Thyroid gland (tissue), 4 donors: ENCODE measurements at regions not wholly inside any gene's neighbourhood (a gene's known extent, or its start where the extent isn't known, plus 50 kb on each side); places are given as distances from the start of the nearest gene placed in this dataset.
"Not testable (repeated sequence)": the region's sequence is repeated elsewhere in the genome, so short reads cannot be mapped to it uniquely, and the experiment has no call there.

Experiments used
- DNase-seq, 2 donors: peaks; one replicate each; pipeline ENCODE4 v3.0.0-alpha.2; 2019
- H3K27ac ChIP-seq, 3 donors: fragments of 200-600 bp; sonication (generic); 1 replicate in 2 of 3; 2 replicates in 1 of 3; pipeline ENCODE4 v1.5.1; 2016 to 2019; ENCODE audit warnings: mild to moderate bottlenecking in 1 of 3, moderate library complexity in 1 of 3
- H3K27me3 ChIP-seq: fragments of 200-600 bp; sonication (generic); one replicate; pipeline ENCODE4 v1.5.1; 2019
- H3K36me3 ChIP-seq, 2 donors: fragments of 200-600 bp; sonication (generic); one replicate each; pipeline ENCODE4 v1.5.1; 2016 to 2019
- H3K4me1 ChIP-seq, 2 donors: fragments of 200-600 bp; sonication (generic); one replicate each; pipeline ENCODE4 v1.5.1; 2017 to 2019
- H3K4me3 ChIP-seq, 3 donors: fragments of 200-600 bp; sonication (generic); replicated peaks in 1 of 3; 1 replicate in 2 of 3; 2 replicates in 1 of 3; pipeline ENCODE4 v1.5.1; 2016; ENCODE audit warnings: mild to moderate bottlenecking in 1 of 3
- H3K9me3 ChIP-seq: fragments of 200-600 bp; sonication (generic); one replicate; pipeline ENCODE4 v1.5.1; 2017
- POLR2A ChIP-seq, 2 donors: fragments of 450-650 bp; IDR thresholded peaks; one replicate each; pipeline ENCODE4 v1.6.1; 2017; ENCODE audit warnings: antibody characterized with exemption in 2 of 2, mild to moderate bottlenecking in 2 of 2, moderate library complexity in 1 of 2
- WGBS, 2 donors: methylation state at CpG; one replicate each; pipeline ENCODE4 v1.1.5; 2017; 5-methylcytosine and 5-hydroxymethylcytosine counted together
- intact Hi-C: fragments of 100-400 bp; cut with DNase I; formaldehyde crosslinking; loops from one replicate; pipeline ENCODE4 v1.15.1; 2023
- TF ChIP-seq, protein P1 (sequence below), 6 experiments: fragments of 200-600 bp in 3 of 6; fragments of 450-650 bp in 3 of 6; sonication (generic) in 3 of 6; IDR thresholded peaks; one replicate each; pipeline ENCODE4 v1.5.1; 2016 to 2019; ENCODE audit warnings: antibody characterized with exemption in 6 of 6, mild to moderate bottlenecking in 2 of 6, inconsistent platforms in 1 of 6, moderate library complexity in 1 of 6

GRCh38 chr2:77578354-77578753 lies 56.2 kb upstream of the LRRTM4 start:
- H3K27ac ChIP-seq, result no peak overlapping the region
- no peak for TF ChIP-seq POLR2A (IDR thresholded peaks at IDR 0.05)
- TF ChIP-seq, protein P1, sequence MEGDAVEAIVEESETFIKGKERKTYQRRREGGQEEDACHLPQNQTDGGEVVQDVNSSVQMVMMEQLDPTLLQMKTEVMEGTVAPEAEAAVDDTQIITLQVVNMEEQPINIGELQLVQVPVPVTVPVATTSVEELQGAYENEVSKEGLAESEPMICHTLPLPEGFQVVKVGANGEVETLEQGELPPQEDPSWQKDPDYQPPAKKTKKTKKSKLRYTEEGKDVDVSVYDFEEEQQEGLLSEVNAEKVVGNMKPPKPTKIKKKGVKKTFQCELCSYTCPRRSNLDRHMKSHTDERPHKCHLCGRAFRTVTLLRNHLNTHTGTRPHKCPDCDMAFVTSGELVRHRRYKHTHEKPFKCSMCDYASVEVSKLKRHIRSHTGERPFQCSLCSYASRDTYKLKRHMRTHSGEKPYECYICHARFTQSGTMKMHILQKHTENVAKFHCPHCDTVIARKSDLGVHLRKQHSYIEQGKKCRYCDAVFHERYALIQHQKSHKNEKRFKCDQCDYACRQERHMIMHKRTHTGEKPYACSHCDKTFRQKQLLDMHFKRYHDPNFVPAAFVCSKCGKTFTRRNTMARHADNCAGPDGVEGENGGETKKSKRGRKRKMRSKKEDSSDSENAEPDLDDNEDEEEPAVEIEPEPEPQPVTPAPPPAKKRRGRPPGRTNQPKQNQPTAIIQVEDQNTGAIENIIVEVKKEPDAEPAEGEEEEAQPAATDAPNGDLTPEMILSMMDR (IDR thresholded peaks at IDR 0.05), result no peak
- H3K4me3 ChIP-seq, result no peak overlapping the region
- H3K9me3 ChIP-seq, result no peaks in the 10 kb centered on the region
- no peaks in the 10 kb centered on the region for H3K27me3 ChIP-seq
- H3K4me1 ChIP-seq, result no peaks in the 10 kb centered on the region
- no peak for DNase-seq
- no peaks in the 10 kb centered on the region for H3K36me3 ChIP-seq
- intact Hi-C loops, result no loop called here

DNA sequence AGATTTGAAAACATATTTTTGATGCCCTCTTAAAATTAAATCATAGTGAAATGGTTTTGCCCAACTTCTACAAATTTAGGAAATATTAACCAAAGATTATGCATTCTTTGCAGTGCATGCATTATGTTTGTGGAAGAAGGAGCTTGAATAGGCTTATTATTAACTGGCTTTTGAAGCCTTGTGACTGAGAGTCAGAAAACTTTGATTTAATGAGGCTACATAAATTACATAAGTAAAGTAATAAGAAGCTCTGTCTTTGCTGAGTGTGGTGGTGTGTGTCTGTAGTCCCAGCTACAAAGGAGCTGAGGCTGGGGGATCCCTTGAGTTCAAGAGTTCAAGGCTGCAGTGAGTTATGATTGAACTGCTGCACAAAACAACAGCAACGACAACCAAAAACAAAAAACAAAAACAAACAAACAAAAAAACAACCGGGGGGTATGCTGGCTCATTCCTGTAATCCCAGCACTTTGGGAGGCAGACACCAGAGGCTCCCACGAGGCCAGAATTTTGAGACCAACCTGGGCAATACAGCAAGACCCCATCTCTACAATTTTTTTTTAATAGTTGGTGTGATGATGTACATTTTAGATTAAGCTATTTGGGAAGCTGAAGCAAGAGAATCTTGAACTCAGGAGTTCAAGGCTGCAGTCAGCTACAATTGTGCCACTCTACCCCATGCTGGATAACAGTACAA lies 57.0 kb upstream of the LRRTM4 start:
- Histone ChIP-seq H3K27me3 (no peaks in the 10 kb centered on the region), H3K4me1 (no peaks in the 10 kb centered on the region), H3K36me3 (no peaks in the 10 kb centered on the region), H3K9me3 (no peaks in the 10 kb centered on the region), H3K27ac (no peak overlapping the region), H3K4me3 (no peak overlapping the region)
- TF ChIP-seq POLR2A (IDR thresholded peaks at IDR 0.05), result no peak
- TF ChIP-seq, protein P1 (IDR thresholded peaks at IDR 0.05), result no peak
- WGBS, 2 donors, result 79 to 87% methylated on average over 3 of the region's 3 CpGs
- DNase-seq, result no peak
- intact Hi-C loops, result no loop called here

DNA sequence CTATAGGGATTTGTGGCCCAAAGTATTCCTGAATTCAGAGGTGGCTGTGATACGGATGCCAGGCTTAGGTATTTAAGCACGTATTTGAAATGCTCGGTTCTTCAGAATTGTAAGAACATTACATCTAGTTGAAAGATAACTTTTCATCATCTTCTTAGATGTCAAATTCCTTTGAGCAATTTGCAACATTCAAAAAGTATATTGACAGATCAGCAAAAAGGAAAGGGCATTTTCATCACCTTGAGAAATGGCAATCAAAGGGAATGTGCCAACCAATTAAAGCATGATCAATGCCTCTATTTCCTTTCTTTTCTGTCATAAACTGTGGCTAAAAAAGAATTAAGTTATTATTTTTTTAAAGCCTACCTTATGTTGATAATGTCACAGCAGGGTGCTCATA lies 66.3 kb upstream of the LRRTM4 start:
- TF ChIP-seq, protein P1 (IDR thresholded peaks at IDR 0.05), result no peak
- no peak for TF ChIP-seq POLR2A (IDR thresholded peaks at IDR 0.05)
- DNase-seq, result no peak
- H3K4me1 ChIP-seq, result no peaks in the 10 kb centered on the region
- H3K9me3 ChIP-seq, result no peaks in the 10 kb centered on the region
- no peaks in the 10 kb centered on the region for H3K36me3 ChIP-seq
- no peaks in the 10 kb centered on the region for H3K27me3 ChIP-seq
- H3K4me3 ChIP-seq, result no peak overlapping the region
- intact Hi-C loops, result no loop called here
- 91 to 92% methylated on average over 3 of the region's 3 CpGs for WGBS, 2 donors
- no peak overlapping the region for H3K27ac ChIP-seq

- intact Hi-C loops, result no loop called here
Measured at GRCh38 chr2:77590298-77590917, 68.2 kb upstream of the LRRTM4 start.

DNA sequence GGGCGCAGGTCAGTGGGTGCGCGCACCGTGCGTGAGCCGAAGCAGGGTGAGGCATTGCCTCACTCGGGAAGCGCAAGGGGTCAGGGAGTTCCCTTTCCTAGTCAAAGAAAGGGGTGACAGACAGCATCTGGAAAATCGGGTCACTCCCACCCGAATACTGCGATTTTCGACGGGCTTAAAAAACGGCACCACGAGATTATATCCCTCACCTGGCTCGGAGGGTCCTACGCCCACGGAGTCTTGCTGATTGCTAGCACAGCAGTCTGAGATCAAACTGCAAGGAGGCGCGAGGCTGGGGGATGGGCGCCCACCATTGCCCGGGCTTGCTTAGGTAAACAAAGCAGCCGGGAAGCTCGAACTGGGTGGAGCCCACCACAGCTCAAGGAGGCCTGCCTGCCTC lies 70.8 kb upstream of the LRRTM4 start:
- H3K9me3 ChIP-seq, H3K27me3 ChIP-seq, DNase-seq, intact Hi-C loops, H3K4me3 ChIP-seq, H3K4me1 ChIP-seq, H3K36me3 ChIP-seq, H3K27ac ChIP-seq: not testable (repeated sequence)
- WGBS, 2 donors, result 83 to 86% methylated on average over 24 of the region's 24 CpGs

More at GRCh38 chr2:77590298-77590917, 68.2 kb upstream of the LRRTM4 start:
- DNase-seq, result no peak
- TF ChIP-seq POLR2A (IDR thresholded peaks at IDR 0.05), result no peak
- TF ChIP-seq, protein P1 (IDR thresholded peaks at IDR 0.05), result no peak
- 94 to 95% methylated on average over 21 of the region's 29 CpGs for WGBS, 2 donors
- H3K4me1 ChIP-seq, result no peaks in the 10 kb centered on the region
- no peak overlapping the region for H3K27ac ChIP-seq
- no peaks in the 10 kb centered on the region for H3K36me3 ChIP-seq
- no peaks in the 10 kb centered on the region for H3K9me3 ChIP-seq
- no peaks in the 10 kb centered on the region for H3K27me3 ChIP-seq
- no peak overlapping the region for H3K4me3 ChIP-seq
